SJSA1 (cell line): ENCODE measurements at regions not wholly inside any gene's neighbourhood (a gene's known extent, or its start where the extent isn't known, plus 50 kb on each side); places are given as distances from the start of the nearest gene placed in this dataset.

Source experiments
- DNase-seq, 2 experiments: peaks; one replicate each; pipeline ENCODE4 v3.0.0-alpha.2; 2015 to 2020; ENCODE audit warnings: low spot score in 2 of 2, low read depth in 1 of 2
- H3K27ac ChIP-seq: fragments of 250-450 bp; sonication (Bioruptor Pico); 2 replicates; pipeline ENCODE4 v1.5.1; 2020; ENCODE audit warnings: mild to moderate bottlenecking, moderate library complexity
- H3K27me3 ChIP-seq: fragments of 250-450 bp; sonication (Bioruptor Pico); replicated peaks from 2 replicates; pipeline ENCODE4 v1.5.1; 2020; ENCODE audit warnings: mild to moderate bottlenecking, moderate library complexity
- H3K36me3 ChIP-seq: fragments of 250-450 bp; sonication (Bioruptor Pico); 2 replicates; pipeline ENCODE4 v1.5.1; 2020; ENCODE audit warnings: mild to moderate bottlenecking
- H3K4me1 ChIP-seq: fragments of 250-450 bp; sonication (Bioruptor Pico); replicated peaks from 2 replicates; pipeline ENCODE4 v1.6.1; 2021; ENCODE audit warnings: mild to moderate bottlenecking
- H3K4me3 ChIP-seq: fragments of 250-450 bp; sonication (Bioruptor Pico); 2 replicates; pipeline ENCODE4 v1.5.1; 2020; ENCODE audit warnings: mild to moderate bottlenecking
- H3K9me3 ChIP-seq: fragments of 250-450 bp; sonication (Bioruptor Pico); replicated peaks from 2 replicates; pipeline ENCODE4 v1.5.1; 2020; ENCODE audit warnings: mild to moderate bottlenecking

DNA sequence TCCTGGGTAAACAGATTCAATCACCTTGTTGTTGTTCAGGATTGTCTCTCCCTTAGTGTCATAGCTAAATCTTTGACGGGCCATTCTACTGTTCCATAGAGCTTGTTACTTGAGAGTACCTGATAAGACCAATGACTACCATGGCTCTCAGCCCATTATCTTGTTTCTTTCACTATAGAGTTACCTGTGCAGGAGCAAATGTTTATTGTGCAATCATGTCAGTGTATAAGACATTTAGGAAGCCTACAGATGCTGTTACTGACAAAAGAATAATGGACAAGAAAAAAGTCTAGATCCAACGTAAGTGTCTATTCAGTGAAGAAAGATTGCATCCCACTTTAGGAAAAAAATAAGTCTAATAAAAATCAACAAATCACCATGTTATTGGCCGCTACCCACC, 1041.7 kb upstream of the AUTS2 start:
- Histone ChIP-seq H3K27me3 (no peaks in the 10 kb centered on the region), H3K4me3 (no peak overlapping the region), H3K36me3 (no peaks in the 10 kb centered on the region), H3K9me3 (no peaks in the 10 kb centered on the region; the same call in 1 of the 2 replicates), H3K27ac (no peak overlapping the region), H3K4me1 (no peaks in the 10 kb centered on the region)
- DNase-seq, result no peak

GRCh38 chr7:68559518-68559917, 1038.8 kb upstream of the AUTS2 start:
- DNase-seq, result no peak
- Histone ChIP-seq H3K27ac (no peak overlapping the region), H3K4me1 (no peaks in the 10 kb centered on the region), H3K4me3 (no peak overlapping the region), H3K36me3 (no peaks in the 10 kb centered on the region), H3K9me3 (no peaks in the 10 kb centered on the region; the same call in 1 of the 2 replicates), H3K27me3 (no peaks in the 10 kb centered on the region)

GRCh38 chr7:68562323-68562899, 1035.9 kb upstream of the AUTS2 start:
- H3K4me1 ChIP-seq, result no peaks in the 10 kb centered on the region
- H3K36me3 ChIP-seq, result no peaks in the 10 kb centered on the region
- no peaks in the 10 kb centered on the region for H3K27me3 ChIP-seq
- H3K27ac ChIP-seq, result no peak overlapping the region
- DNase-seq, result no peak
- no peak overlapping the region for H3K4me3 ChIP-seq
- peaks cover 6% of the 10 kb centered on the region; the same call in 1 of the 2 replicates for H3K9me3 ChIP-seq

DNA sequence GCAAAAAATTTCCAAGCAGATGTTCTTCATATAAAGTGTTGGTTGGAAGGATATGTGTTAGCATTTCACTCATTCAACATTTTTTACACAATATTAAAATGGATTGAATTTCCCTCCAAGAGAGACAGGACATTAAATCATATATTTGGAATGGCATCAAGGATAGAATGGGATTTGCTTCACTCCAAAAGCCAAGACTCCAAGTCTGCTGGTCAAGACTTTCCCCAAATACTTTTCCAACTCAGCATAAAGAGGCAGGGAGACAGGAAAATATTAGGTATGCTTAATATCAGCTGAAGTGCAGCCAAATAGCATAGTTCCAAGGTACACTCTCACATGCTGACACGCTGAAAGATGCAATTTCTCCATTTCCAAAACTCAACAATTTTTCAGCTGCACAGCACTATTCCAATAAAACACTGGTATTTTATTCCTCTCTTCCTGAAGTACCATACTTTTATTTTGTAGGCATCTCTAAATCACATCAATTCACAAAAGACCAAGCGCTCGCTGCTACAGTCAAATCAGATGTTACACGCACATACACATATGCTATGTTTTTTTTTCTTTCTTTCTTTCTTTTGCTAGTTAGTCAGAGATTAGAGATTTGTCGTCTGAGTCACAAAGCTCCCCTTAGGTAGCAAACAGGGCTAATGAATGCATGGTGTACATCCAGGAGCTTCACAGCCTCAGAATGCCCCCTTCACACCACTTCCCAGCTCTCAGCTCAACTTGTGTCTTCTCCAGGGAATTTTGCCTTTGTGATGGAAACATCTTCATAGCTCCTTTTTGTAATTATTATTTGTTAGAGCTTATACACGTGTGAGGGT, 1033.8 kb upstream of the AUTS2 start:
- Histone ChIP-seq H3K27me3 (no peaks in the 10 kb centered on the region), H3K27ac (no peak overlapping the region), H3K9me3 (peaks cover 6% of the 10 kb centered on the region; the same call in 1 of the 2 replicates), H3K4me3 (no peak overlapping the region), H3K36me3 (no peaks in the 10 kb centered on the region), H3K4me1 (no peaks in the 10 kb centered on the region)
- no peak for DNase-seq

- no peaks in the 10 kb centered on the region for H3K36me3 ChIP-seq
- peaks cover 6% of the 10 kb centered on the region; the same call in 1 of the 2 replicates for H3K9me3 ChIP-seq
- H3K4me3 ChIP-seq, result no peak overlapping the region
- no peak for DNase-seq
- no peaks in the 10 kb centered on the region for H3K27me3 ChIP-seq
- H3K27ac ChIP-seq, result no peak overlapping the region
- H3K4me1 ChIP-seq, result no peaks in the 10 kb centered on the region
These were observed 1027.0 kb upstream of the AUTS2 start for GRCh38 chr7:68571286-68571685.

GRCh38 chr7:68573271-68574005, 1024.8 kb upstream of the AUTS2 start:
- no peak overlapping the region for H3K27ac ChIP-seq
- no peak for DNase-seq
- no peaks in the 10 kb centered on the region for H3K4me1 ChIP-seq
- no peaks in the 10 kb centered on the region for H3K36me3 ChIP-seq
- H3K27me3 ChIP-seq, result no peaks in the 10 kb centered on the region
- H3K9me3 ChIP-seq, result no peaks in the 10 kb centered on the region
- H3K4me3 ChIP-seq, result no peak overlapping the region

- no peaks in the 10 kb centered on the region for H3K36me3 ChIP-seq
- DNase-seq, result no peak
- no peak overlapping the region for H3K4me3 ChIP-seq
- H3K9me3 ChIP-seq, result no peaks in the 10 kb centered on the region
- H3K27me3 ChIP-seq, result no peaks in the 10 kb centered on the region
- H3K27ac ChIP-seq, result no peak overlapping the region
- H3K4me1 ChIP-seq, result no peaks in the 10 kb centered on the region
These were observed 1021.9 kb upstream of the AUTS2 start for GRCh38 chr7:68576366-68576765.

GRCh38 chr7:68581417-68581816, 1016.9 kb upstream of the AUTS2 start:
- Histone ChIP-seq H3K9me3 (no peaks in the 10 kb centered on the region), H3K4me1 (no peaks in the 10 kb centered on the region), H3K36me3 (no peaks in the 10 kb centered on the region), H3K27ac (no peak overlapping the region), H3K27me3 (no peaks in the 10 kb centered on the region), H3K4me3 (no peak overlapping the region)
- DNase-seq, result no peak

- H3K4me3 ChIP-seq, result no peak overlapping the region
- DNase-seq, result no peak
- H3K27me3 ChIP-seq, result no peaks in the 10 kb centered on the region
- no peaks in the 10 kb centered on the region for H3K36me3 ChIP-seq
- H3K4me1 ChIP-seq, result no peaks in the 10 kb centered on the region
- H3K27ac ChIP-seq, result no peak overlapping the region
- no peaks in the 10 kb centered on the region for H3K9me3 ChIP-seq
These were observed 1010.7 kb upstream of the AUTS2 start for GRCh38 chr7:68587599-68587998.

GRCh38 chr7:68601826-68602225, 996.4 kb upstream of the AUTS2 start:
- no peaks in the 10 kb centered on the region for H3K4me1 ChIP-seq
- DNase-seq, result no peak
- H3K4me3 ChIP-seq, result no peak overlapping the region
- no peak overlapping the region for H3K27ac ChIP-seq
- no peaks in the 10 kb centered on the region for H3K27me3 ChIP-seq
- no peaks in the 10 kb centered on the region for H3K9me3 ChIP-seq
- no peaks in the 10 kb centered on the region for H3K36me3 ChIP-seq

DNA sequence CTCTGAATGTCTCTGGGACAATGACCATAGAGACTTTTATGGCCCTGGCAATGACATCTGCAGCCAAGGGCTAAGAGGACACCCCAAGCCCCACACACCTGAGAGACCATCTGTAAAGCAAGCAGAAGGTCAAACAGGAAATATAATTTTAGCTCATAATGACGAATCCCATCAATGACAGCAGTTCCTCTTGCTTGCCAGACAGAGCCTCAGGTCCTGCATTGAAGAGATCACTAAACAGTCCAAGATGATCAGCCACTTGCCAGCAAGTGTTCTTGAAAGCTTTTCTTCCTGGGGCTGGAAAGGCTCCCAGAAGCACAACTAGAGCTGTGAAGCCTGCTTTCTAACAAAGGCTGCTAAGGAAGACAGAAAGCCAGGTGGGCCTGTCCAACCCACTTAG, 993.7 kb upstream of the AUTS2 start:
- Histone ChIP-seq H3K4me3 (no peak overlapping the region), H3K27me3 (no peaks in the 10 kb centered on the region), H3K4me1 (no peaks in the 10 kb centered on the region), H3K36me3 (no peaks in the 10 kb centered on the region), H3K27ac (no peak overlapping the region), H3K9me3 (peaks cover 14% of the 10 kb centered on the region; the same call in 1 of the 2 replicates)
- no peak for DNase-seq

- no peaks in the 10 kb centered on the region for H3K4me1 ChIP-seq
- H3K36me3 ChIP-seq, result no peaks in the 10 kb centered on the region
- H3K4me3 ChIP-seq, result no peak overlapping the region
- no peak overlapping the region for H3K27ac ChIP-seq
- no peak for DNase-seq
- H3K9me3 ChIP-seq, result peaks cover 14% of the 10 kb centered on the region; the same call in 1 of the 2 replicates
- H3K27me3 ChIP-seq, result no peaks in the 10 kb centered on the region
These were observed 987.6 kb upstream of the AUTS2 start for GRCh38 chr7:68610701-68611100.

DNA sequence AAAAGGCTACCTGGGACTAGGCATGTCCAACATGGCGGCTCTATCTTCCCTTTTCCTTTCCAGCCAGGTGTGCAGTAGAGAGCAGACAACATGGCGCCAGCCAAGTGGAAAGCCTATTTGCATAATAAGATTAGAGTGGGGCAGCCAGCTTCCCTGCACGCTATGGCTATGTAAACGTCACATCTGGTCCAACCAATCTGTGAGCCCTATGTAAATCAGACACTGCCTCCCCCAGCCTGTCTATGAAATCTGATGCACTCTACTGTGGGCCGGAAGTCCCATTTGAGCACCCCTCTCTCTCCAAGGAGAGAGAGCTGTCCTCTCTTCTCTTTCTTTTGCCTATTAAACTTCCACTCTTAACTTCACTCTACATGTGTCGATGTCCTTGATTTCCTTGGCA, 984.9 kb upstream of the AUTS2 start:
- Histone ChIP-seq H3K27ac (no peak overlapping the region), H3K9me3 (0 out of 2 replicates have a peak, but pooled peaks cover 3% of the 10 kb centered on the region), H3K4me1 (no peaks in the 10 kb centered on the region), H3K36me3 (no peaks in the 10 kb centered on the region), H3K4me3 (no peak overlapping the region), H3K27me3 (no peaks in the 10 kb centered on the region)
- DNase-seq, result no peak

- no peaks in the 10 kb centered on the region for H3K9me3 ChIP-seq
- DNase-seq, result no peak
These were observed 984.4 kb upstream of the AUTS2 start for GRCh38 chr7:68613897-68614296.

More at GRCh38 chr7:68613897-68614296, 984.4 kb upstream of the AUTS2 start:
- H3K27me3 ChIP-seq, result no peaks in the 10 kb centered on the region
- H3K27ac ChIP-seq, result no peak overlapping the region
- no peaks in the 10 kb centered on the region for H3K36me3 ChIP-seq
- H3K4me1 ChIP-seq, result no peaks in the 10 kb centered on the region
- no peak overlapping the region for H3K4me3 ChIP-seq
